Endothelial cell of umbilical vein (primary cell): ENCODE measurements at regions not wholly inside any gene's neighbourhood (a gene's known extent, or its start where the extent isn't known, plus 50 kb on each side); places are given as distances from the start of the nearest gene placed in this dataset.

Experiments used
- BruUV-seq: library from RNA; stranded (reverse); fragments of 400-500 nt; replicated peaks from 2 replicates; lab custom pipeline; 2021; lab: Mats Ljungman, UMichigan
- CTCF ChIA-PET: fragments of 300-600, 350-600 bp; sonication (Branson Sonifier 250); formaldehyde crosslinking; loops from one replicate; lab custom pipeline; 2021; ENCODE audit warnings: antibody characterized with exemption, inconsistent platforms; lab: Charles Lee
- POLR2A ChIA-PET: fragments of 300-600, 350-600 bp; sonication (Branson Sonifier 250); formaldehyde crosslinking; loops from one replicate; lab custom pipeline; 2021; ENCODE audit warnings: antibody characterized with exemption, inconsistent platforms; lab: Charles Lee
- DNase-seq: peaks from one replicate; pipeline ENCODE4 v3.0.0-alpha.2; 2011; ENCODE audit warnings: low read depth, low spot score
- FAIRE-seq: peaks from 2 replicates; lab custom pipeline; 2011; peaks lifted over from hg19 to GRCh38; lab: Jason Lieb, UNC
- H2AFZ ChIP-seq: 2 replicates; pipeline ENCODE4 v1.6.0; 2012; ENCODE audit warnings: low read depth, low read length, control low read depth, inconsistent platforms
- H3K27ac ChIP-seq: 2 replicates; pipeline ENCODE4 v1.5.1; 2011; ENCODE audit warnings: low read depth, mild to moderate bottlenecking, control low read depth, low read length, moderate library complexity; ENCODE audit not compliant: insufficient read depth
- H3K27me3 ChIP-seq, 2 experiments: 2 replicates each; pipeline versions ENCODE4 v1.6.0 to v1.6.1; 2011; ENCODE audit warnings: low read length in 2 of 2, mixed read lengths in 1 of 2; ENCODE audit not compliant: control insufficient read depth in 2 of 2, insufficient read depth in 2 of 2
- H3K36me3 ChIP-seq, 2 experiments: 2 replicates in 1 of 2; 3 replicates in 1 of 2; pipeline ENCODE4 v1.5.1; 2011; ENCODE audit warnings: low read length in 2 of 2, mild to moderate bottlenecking in 1 of 2, moderate library complexity in 1 of 2; ENCODE audit not compliant: control insufficient read depth in 2 of 2, insufficient read depth in 2 of 2; ENCODE audit errors: extremely low read depth in 1 of 2
- H3K4me1 ChIP-seq: 3 replicates; pipeline ENCODE4 v1.5.1; 2011; ENCODE audit warnings: mild to moderate bottlenecking, low read length; ENCODE audit not compliant: control insufficient read depth, insufficient read depth; ENCODE audit errors: extremely low read depth
- H3K4me2 ChIP-seq: 2 replicates; pipeline ENCODE4 v1.6.1; 2011; ENCODE audit warnings: low read length, control low read depth, mixed read lengths; ENCODE audit not compliant: insufficient read depth
- H3K4me3 ChIP-seq, 3 experiments: fragments of 200-600 bp in 1 of 3; sonication (generic), shearing (Covaris generic) in 1 of 3; replicated peaks in 1 of 3; 2 replicates each; pipeline ENCODE4 v1.5.1; 2011 to 2016; ENCODE audit warnings: control low read depth in 3 of 3, low read length in 3 of 3, mild to moderate bottlenecking in 2 of 3, inconsistent platforms in 1 of 3, low read depth in 1 of 3, moderate library complexity in 1 of 3; ENCODE audit not compliant: insufficient read depth in 1 of 3
- H3K79me2 ChIP-seq: 2 replicates; pipeline ENCODE4 v1.6.0; 2012; ENCODE audit warnings: low read length, inconsistent platforms; ENCODE audit not compliant: control insufficient read depth, insufficient read depth
- H3K9ac ChIP-seq: replicated peaks from 2 replicates; pipeline ENCODE3; 2011; ENCODE audit warnings: low read length, control low read depth; ENCODE audit not compliant: insufficient read depth; ENCODE audit errors: extremely low read depth
- H3K9me1 ChIP-seq: replicated peaks from 3 replicates; pipeline ENCODE4 v1.6.0; 2011; ENCODE audit warnings: mild to moderate bottlenecking, low read length; ENCODE audit not compliant: control insufficient read depth, insufficient read depth; ENCODE audit errors: extremely low read depth
- H3K9me3 ChIP-seq: replicated peaks from 2 replicates; pipeline ENCODE4 v1.5.1; 2012; ENCODE audit warnings: low read length, inconsistent platforms; ENCODE audit not compliant: control insufficient read depth, insufficient read depth
- H4K20me1 ChIP-seq: replicated peaks from 2 replicates; pipeline ENCODE3; 2011; ENCODE audit warnings: mild to moderate bottlenecking, low read length; ENCODE audit not compliant: control insufficient read depth, insufficient read depth; ENCODE audit errors: extremely low read depth
- EZH2 ChIP-seq: IDR thresholded peaks from 2 replicates; pipeline ENCODE4 v1.6.1; 2012; ENCODE audit warnings: borderline replicate concordance, low read depth, mild to moderate bottlenecking, moderate library complexity, low read length, inconsistent platforms; ENCODE audit not compliant: severe bottlenecking
- FOS ChIP-seq: IDR thresholded peaks from 2 replicates; pipeline ENCODE4 v1.6.1; 2011; ENCODE audit warnings: mild to moderate bottlenecking, low read length, moderate library complexity, borderline replicate concordance; ENCODE audit not compliant: insufficient read depth
- GATA2 ChIP-seq: IDR thresholded peaks from 2 replicates; pipeline ENCODE4 v1.7.0; 2011; ENCODE audit warnings: low read depth, mild to moderate bottlenecking, moderate library complexity, mixed read lengths, low read length; ENCODE audit not compliant: insufficient read length, insufficient read depth
- JUN ChIP-seq: IDR thresholded peaks from 2 replicates; pipeline ENCODE4 v1.6.1; 2011; ENCODE audit warnings: borderline replicate concordance, low read depth; ENCODE audit not compliant: insufficient read length, insufficient read depth
- MYC ChIP-seq: IDR thresholded peaks from one replicate; pipeline ENCODE4 v1.6.1; 2011; ENCODE audit warnings: mild to moderate bottlenecking, low read depth, low read length
- POLR2A ChIP-seq: IDR thresholded peaks from 2 replicates; pipeline ENCODE4 v1.6.1; 2012; ENCODE audit warnings: low read depth, mild to moderate bottlenecking, control low read depth, low read length
- POLR2AphosphoS5 ChIP-seq: IDR thresholded peaks from 2 replicates; pipeline ENCODE4 v1.6.1; 2012; ENCODE audit warnings: low read depth, mild to moderate bottlenecking, control low read depth, low read length, moderate library complexity; ENCODE audit not compliant: insufficient read depth
- dilution Hi-C: fragments of 300-500 bp; cut with MboI; formaldehyde crosslinking; loops from one replicate; pipeline ENCODE4 v1.15.0; 2019; ENCODE audit warnings: low sequenced_read_pairs; ENCODE audit not compliant: extremely low pct_ligation_motif_present
- intact Hi-C: fragments of 100-400 bp; cut with micrococcal nuclease; formaldehyde crosslinking; loops from one replicate; pipeline ENCODE4 v1.10.0; 2022
- TF ChIP-seq, protein P1 (sequence below): IDR thresholded peaks from 2 replicates; pipeline ENCODE4 v1.6.1; 2011; ENCODE audit not compliant: insufficient read depth, insufficient read length
- TF ChIP-seq, protein P2 (sequence below), 2 donors: IDR thresholded peaks; 1 replicate in 1 of 2; 2 replicates in 1 of 2; pipeline ENCODE4 v1.5.1; 2011; ENCODE audit warnings: low read length in 2 of 2, mild to moderate bottlenecking in 2 of 2, moderate library complexity in 2 of 2, control low read depth in 1 of 2, inconsistent platforms in 1 of 2, low read depth in 1 of 2; ENCODE audit not compliant: insufficient read depth in 1 of 2; ENCODE audit errors: extremely low read depth in 1 of 2

DNA sequence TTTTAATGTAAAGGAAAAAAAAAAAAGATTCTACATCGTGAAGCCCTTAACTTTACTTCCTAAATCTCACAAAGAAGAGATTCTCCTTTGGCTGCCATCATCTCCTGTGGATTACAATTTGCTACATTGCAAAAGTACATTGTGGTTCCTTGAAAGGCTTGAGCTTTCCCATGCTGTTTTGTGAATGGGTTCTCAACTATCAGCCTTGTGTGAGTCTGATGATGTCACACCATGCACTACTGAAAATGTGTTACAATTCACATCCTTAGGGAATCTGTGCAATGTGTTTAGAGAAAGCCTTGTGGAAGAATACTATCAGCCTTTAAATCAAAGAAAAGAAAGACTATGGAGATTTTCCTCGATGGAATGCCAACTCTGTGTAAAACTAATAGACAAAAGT, 510.0 kb upstream of the ALCAM start:
- FAIRE-seq = no peak
- H3K79me2 ChIP-seq = no peaks in the 10 kb centered on the region
- H3K4me2 ChIP-seq = no peak overlapping the region
- ChIA-PET POLR2A (no interaction called here), CTCF (interaction anchor here (0.7 kb wide), 1 partner anchor 10 kb away, joined by 3 read pairs; no protein-coding TSS in a partner anchor)
- H3K9ac ChIP-seq = no peak overlapping the region
- H3K4me1 ChIP-seq = no peaks in the 10 kb centered on the region
- H3K27me3 ChIP-seq = no peaks in the 10 kb centered on the region
- no peak overlapping the region for H2AFZ ChIP-seq
- H3K27ac ChIP-seq = no peak overlapping the region
- DNase-seq = no peak
- no peaks in the 10 kb centered on the region for H3K36me3 ChIP-seq
- H3K4me3 ChIP-seq = no peak overlapping the region
- BruUV-seq = no TSS peak
- dilution Hi-C loops = no loop called here
- H4K20me1 ChIP-seq = no peaks in the 10 kb centered on the region
- no peak for TF ChIP-seq JUN
- TF ChIP-seq MYC = no peak
- TF ChIP-seq FOS = no peak
- TF ChIP-seq EZH2 = no peak
- no peak for TF ChIP-seq GATA2
- TF ChIP-seq, protein P1, sequence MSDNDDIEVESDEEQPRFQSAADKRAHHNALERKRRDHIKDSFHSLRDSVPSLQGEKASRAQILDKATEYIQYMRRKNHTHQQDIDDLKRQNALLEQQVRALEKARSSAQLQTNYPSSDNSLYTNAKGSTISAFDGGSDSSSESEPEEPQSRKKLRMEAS = no peak
- TF ChIP-seq POLR2AphosphoS5 = no peak
- TF ChIP-seq, protein P2, sequence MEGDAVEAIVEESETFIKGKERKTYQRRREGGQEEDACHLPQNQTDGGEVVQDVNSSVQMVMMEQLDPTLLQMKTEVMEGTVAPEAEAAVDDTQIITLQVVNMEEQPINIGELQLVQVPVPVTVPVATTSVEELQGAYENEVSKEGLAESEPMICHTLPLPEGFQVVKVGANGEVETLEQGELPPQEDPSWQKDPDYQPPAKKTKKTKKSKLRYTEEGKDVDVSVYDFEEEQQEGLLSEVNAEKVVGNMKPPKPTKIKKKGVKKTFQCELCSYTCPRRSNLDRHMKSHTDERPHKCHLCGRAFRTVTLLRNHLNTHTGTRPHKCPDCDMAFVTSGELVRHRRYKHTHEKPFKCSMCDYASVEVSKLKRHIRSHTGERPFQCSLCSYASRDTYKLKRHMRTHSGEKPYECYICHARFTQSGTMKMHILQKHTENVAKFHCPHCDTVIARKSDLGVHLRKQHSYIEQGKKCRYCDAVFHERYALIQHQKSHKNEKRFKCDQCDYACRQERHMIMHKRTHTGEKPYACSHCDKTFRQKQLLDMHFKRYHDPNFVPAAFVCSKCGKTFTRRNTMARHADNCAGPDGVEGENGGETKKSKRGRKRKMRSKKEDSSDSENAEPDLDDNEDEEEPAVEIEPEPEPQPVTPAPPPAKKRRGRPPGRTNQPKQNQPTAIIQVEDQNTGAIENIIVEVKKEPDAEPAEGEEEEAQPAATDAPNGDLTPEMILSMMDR (IDR thresholded peaks at IDR 0.05; ENCODE audit: extremely low read depth in 1 of 2, insufficient read depth in 1 of 2, low read depth in 1 of 2, low read length in 2 of 2) = no peak
- TF ChIP-seq POLR2A = no peak
- H3K9me1 ChIP-seq = no peaks in the 10 kb centered on the region
- intact Hi-C loops = no loop called here
- no peaks in the 10 kb centered on the region for H3K9me3 ChIP-seq
